SJCRH30 (cell line): ENCODE measurements at regions not wholly inside any gene's neighbourhood (a gene's known extent, or its start where the extent isn't known, plus 50 kb on each side); places are given as distances from the start of the nearest gene placed in this dataset.
A peak's percentile ranks its signal among the peaks of the same experiment; 100 is the strongest.

ENCODE experiments used
- DNase-seq, 2 experiments: peaks; one replicate each; pipeline ENCODE4 v3.0.0-alpha.2; 2015 to 2020
- H3K27ac ChIP-seq: fragments of 250-450 bp; sonication (Bioruptor Pico); 2 replicates; pipeline ENCODE4 v1.5.1; 2020; ENCODE audit warnings: mild to moderate bottlenecking, moderate library complexity
- H3K27me3 ChIP-seq: fragments of 250-450 bp; sonication (Bioruptor Pico); 2 replicates; pipeline ENCODE4 v1.5.1; 2020; ENCODE audit warnings: mild to moderate bottlenecking, moderate library complexity
- H3K36me3 ChIP-seq: fragments of 250-450 bp; sonication (Bioruptor Pico); 2 replicates; pipeline ENCODE4 v1.5.1; 2020; ENCODE audit warnings: mild to moderate bottlenecking, moderate library complexity
- H3K4me1 ChIP-seq: fragments of 250-450 bp; sonication (Bioruptor Pico); 2 replicates; pipeline ENCODE4 v1.5.1; 2020; ENCODE audit warnings: mild to moderate bottlenecking, moderate library complexity
- H3K4me3 ChIP-seq: fragments of 250-450 bp; sonication (Bioruptor Pico); 2 replicates; pipeline ENCODE4 v1.5.1; 2020; ENCODE audit warnings: mild to moderate bottlenecking, moderate library complexity
- H3K9me3 ChIP-seq: fragments of 250-450 bp; sonication (Bioruptor Pico); replicated peaks from 2 replicates; pipeline ENCODE4 v1.5.1; 2020; ENCODE audit warnings: mild to moderate bottlenecking, moderate library complexity

GRCh38 chr1:56390232-56390867, 189.0 kb downstream of the PLPP3 start:
- Histone ChIP-seq H3K4me1 (no peaks in the 10 kb centered on the region), H3K27ac (no peak overlapping the region), H3K4me3 (no peak overlapping the region), H3K36me3 (no peaks in the 10 kb centered on the region), H3K27me3 (no peaks in the 10 kb centered on the region), H3K9me3 (no peaks in the 10 kb centered on the region)
- DNase-seq: peak in 1 of 2 experiments; percentile 20

- Histone ChIP-seq H3K27me3 (no peaks in the 10 kb centered on the region), H3K4me1 (no peaks in the 10 kb centered on the region), H3K9me3 (no peaks in the 10 kb centered on the region), H3K27ac (no peak overlapping the region), H3K36me3 (no peaks in the 10 kb centered on the region), H3K4me3 (no peak overlapping the region)
- DNase-seq: no peak
Measured at GRCh38 chr1:56389813-56390212, 189.6 kb downstream of the PLPP3 start.

- Histone ChIP-seq H3K27me3 (no peaks in the 10 kb centered on the region), H3K4me1 (no peaks in the 10 kb centered on the region), H3K36me3 (no peaks in the 10 kb centered on the region), H3K27ac (no peak overlapping the region), H3K4me3 (no peak overlapping the region), H3K9me3 (no peaks in the 10 kb centered on the region)
- no peak for DNase-seq
Measured at GRCh38 chr1:56387071-56387740, 192.2 kb downstream of the PLPP3 start.

GRCh38 chr1:56385314-56385713, 194.0 kb downstream of the PLPP3 start:
- no peaks in the 10 kb centered on the region for H3K4me1 ChIP-seq
- no peaks in the 10 kb centered on the region for H3K9me3 ChIP-seq
- no peak for DNase-seq
- H3K27ac ChIP-seq: no peak overlapping the region
- H3K27me3 ChIP-seq: no peaks in the 10 kb centered on the region
- no peaks in the 10 kb centered on the region for H3K36me3 ChIP-seq
- H3K4me3 ChIP-seq: no peak overlapping the region

GRCh38 chr1:56382929-56383328, 196.4 kb downstream of the PLPP3 start:
- Histone ChIP-seq H3K4me3 (no peak overlapping the region), H3K27ac (no peak overlapping the region), H3K27me3 (no peaks in the 10 kb centered on the region), H3K4me1 (no peaks in the 10 kb centered on the region), H3K9me3 (no peaks in the 10 kb centered on the region), H3K36me3 (no peaks in the 10 kb centered on the region)
- no peak for DNase-seq

GRCh38 chr1:56380531-56380930, 198.8 kb downstream of the PLPP3 start:
- Histone ChIP-seq H3K4me3 (no peak overlapping the region), H3K36me3 (no peaks in the 10 kb centered on the region), H3K9me3 (no peaks in the 10 kb centered on the region), H3K27me3 (no peaks in the 10 kb centered on the region), H3K27ac (no peak overlapping the region), H3K4me1 (no peaks in the 10 kb centered on the region)
- no peak for DNase-seq

- H3K4me1 ChIP-seq: no peaks in the 10 kb centered on the region
- H3K4me3 ChIP-seq: no peak overlapping the region
- H3K27me3 ChIP-seq: no peaks in the 10 kb centered on the region
- no peaks in the 10 kb centered on the region for H3K9me3 ChIP-seq
- DNase-seq: no peak
- no peaks in the 10 kb centered on the region for H3K36me3 ChIP-seq
- H3K27ac ChIP-seq: no peak overlapping the region
Measured at GRCh38 chr1:56378341-56379070, 200.9 kb downstream of the PLPP3 start.

- H3K27me3 ChIP-seq: no peaks in the 10 kb centered on the region
- H3K27ac ChIP-seq: no peak overlapping the region
- no peaks in the 10 kb centered on the region for H3K4me1 ChIP-seq
Measured at GRCh38 chr1:56377431-56377830, 201.9 kb downstream of the PLPP3 start.

GRCh38 chr1:56376188-56376984, 203.0 kb downstream of the PLPP3 start:
- no peak for DNase-seq
- no peak overlapping the region for H3K27ac ChIP-seq

More at GRCh38 chr1:56377431-56377830, 201.9 kb downstream of the PLPP3 start:
- DNase-seq: no peak
- H3K9me3 ChIP-seq: no peaks in the 10 kb centered on the region
- H3K4me3 ChIP-seq: no peak overlapping the region
- no peaks in the 10 kb centered on the region for H3K36me3 ChIP-seq

GRCh38 chr1:56375326-56375804, 204.0 kb downstream of the PLPP3 start:
- no peaks in the 10 kb centered on the region for H3K4me1 ChIP-seq
- DNase-seq: no peak
- no peak overlapping the region for H3K27ac ChIP-seq
- H3K9me3 ChIP-seq: no peaks in the 10 kb centered on the region
- H3K36me3 ChIP-seq: no peaks in the 10 kb centered on the region
- H3K27me3 ChIP-seq: no peaks in the 10 kb centered on the region
- no peak overlapping the region for H3K4me3 ChIP-seq

More at GRCh38 chr1:56376188-56376984, 203.0 kb downstream of the PLPP3 start:
- Histone ChIP-seq H3K27me3 (no peaks in the 10 kb centered on the region), H3K4me1 (no peaks in the 10 kb centered on the region), H3K4me3 (no peak overlapping the region), H3K9me3 (no peaks in the 10 kb centered on the region), H3K36me3 (no peaks in the 10 kb centered on the region)

- no peak overlapping the region for H3K4me3 ChIP-seq
- H3K9me3 ChIP-seq: no peaks in the 10 kb centered on the region
- no peak for DNase-seq
- H3K27me3 ChIP-seq: no peaks in the 10 kb centered on the region
- no peak overlapping the region for H3K27ac ChIP-seq
- no peaks in the 10 kb centered on the region for H3K36me3 ChIP-seq
- H3K4me1 ChIP-seq: no peaks in the 10 kb centered on the region
Measured at GRCh38 chr1:56374026-56374974, 205.1 kb downstream of the PLPP3 start.

- H3K27ac ChIP-seq: no peak overlapping the region
- no peaks in the 10 kb centered on the region for H3K9me3 ChIP-seq
- H3K27me3 ChIP-seq: no peaks in the 10 kb centered on the region
- H3K4me3 ChIP-seq: no peak overlapping the region
- H3K4me1 ChIP-seq: no peaks in the 10 kb centered on the region
- DNase-seq: no peak
- no peaks in the 10 kb centered on the region for H3K36me3 ChIP-seq
Measured at GRCh38 chr1:56370513-56370912, 208.8 kb downstream of the PLPP3 start.

GRCh38 chr1:56363007-56363770, 216.2 kb downstream of the PLPP3 start:
- DNase-seq: no peak
- no peak overlapping the region for H3K27ac ChIP-seq

More at GRCh38 chr1:56363007-56363770, 216.2 kb downstream of the PLPP3 start:
- no peaks in the 10 kb centered on the region for H3K36me3 ChIP-seq
- no peak overlapping the region for H3K4me3 ChIP-seq
- no peaks in the 10 kb centered on the region for H3K9me3 ChIP-seq
- no peaks in the 10 kb centered on the region for H3K4me1 ChIP-seq
- H3K27me3 ChIP-seq: peaks cover 6% of the 10 kb centered on the region
